HG03066 (cell line): ENCODE measurements at regions not wholly inside any gene's neighbourhood (a gene's known extent, or its start where the extent isn't known, plus 50 kb on each side); places are given as distances from the start of the nearest gene placed in this dataset.

ENCODE experiments used
- ATAC-seq: cut with Tn5 transposase; IDR thresholded peaks from one replicate; pipeline ENCODE4 v1.9.1; 2021; ENCODE audit warnings: low read depth; ENCODE audit not compliant: unreplicated experiment

DNA sequence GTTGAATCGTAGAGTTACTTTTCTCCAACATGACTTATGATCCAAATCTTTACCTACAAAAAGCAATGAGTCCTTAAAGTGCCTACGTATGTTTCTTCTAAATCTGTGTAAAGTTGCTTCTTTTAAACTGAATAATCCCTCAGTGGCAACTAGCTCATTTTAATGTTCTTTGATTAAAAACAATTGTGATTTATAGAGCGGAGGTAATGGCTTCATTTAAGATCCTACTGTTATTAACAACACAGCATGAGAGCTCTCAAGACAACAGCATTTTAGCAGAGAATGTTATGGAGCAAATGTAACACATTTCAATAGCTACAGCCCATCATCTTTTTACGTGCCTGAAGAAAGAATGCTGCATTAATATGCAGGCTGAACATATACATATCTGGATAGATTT is 55.3 kb upstream of the VGLL3 start:
- no peak for ATAC-seq

DNA sequence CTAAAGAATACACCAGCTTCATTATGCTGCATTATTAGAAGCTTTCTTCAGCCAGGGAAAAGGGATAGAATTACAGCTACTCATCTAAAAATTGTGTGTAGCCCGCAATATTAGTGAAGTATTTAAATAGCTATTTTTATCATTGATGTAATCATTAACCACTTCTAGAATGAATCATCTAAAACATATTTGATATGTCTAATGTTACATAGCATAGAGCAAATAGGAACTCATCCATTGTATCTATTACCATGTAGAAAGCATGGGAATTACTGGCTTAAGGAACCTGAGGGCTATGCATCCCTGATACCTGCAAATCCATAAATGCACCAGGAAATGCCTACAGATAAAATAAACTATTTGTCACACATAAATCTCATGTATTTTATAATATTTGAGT is 54.5 kb upstream of the VGLL3 start:
- no peak for ATAC-seq

DNA sequence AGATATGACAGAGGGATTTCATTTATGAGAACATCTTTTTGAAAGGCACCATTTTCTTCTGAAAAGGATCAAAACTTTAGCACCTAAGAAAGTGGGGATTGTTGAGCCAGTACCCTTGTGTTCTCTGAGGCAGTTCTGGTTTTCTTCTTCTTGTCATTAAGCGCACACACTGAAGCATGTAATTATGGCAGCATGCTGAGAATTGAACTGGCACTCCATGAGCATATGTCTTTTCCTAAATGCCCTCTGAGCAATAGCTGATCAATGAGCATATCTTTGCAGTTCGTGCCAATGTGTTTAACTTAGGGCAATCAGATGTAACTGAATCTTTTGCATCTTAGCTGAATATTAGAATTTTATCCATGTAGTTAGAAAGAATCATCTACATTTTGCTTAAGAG is 53.9 kb upstream of the VGLL3 start:
- ATAC-seq, result no peak

DNA sequence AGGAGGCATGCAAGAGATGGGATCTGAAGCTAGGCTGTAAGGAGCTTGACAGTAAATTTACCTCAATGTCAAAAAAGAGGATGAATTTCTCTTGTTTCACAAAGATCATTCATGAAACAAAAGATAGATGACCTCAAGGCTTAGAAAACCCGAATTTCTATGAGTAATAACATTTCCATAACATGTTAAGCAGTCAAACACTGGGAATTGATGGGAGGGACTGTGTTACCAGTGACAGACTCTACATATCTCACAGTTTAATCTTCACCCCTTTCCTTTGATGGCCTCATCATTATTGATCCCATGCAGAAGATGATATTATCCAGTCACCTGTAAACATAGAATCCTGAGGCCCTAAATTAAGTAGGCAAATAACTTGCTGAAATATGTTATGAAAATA is 53.5 kb upstream of the VGLL3 start:
- ATAC-seq, result no peak

DNA sequence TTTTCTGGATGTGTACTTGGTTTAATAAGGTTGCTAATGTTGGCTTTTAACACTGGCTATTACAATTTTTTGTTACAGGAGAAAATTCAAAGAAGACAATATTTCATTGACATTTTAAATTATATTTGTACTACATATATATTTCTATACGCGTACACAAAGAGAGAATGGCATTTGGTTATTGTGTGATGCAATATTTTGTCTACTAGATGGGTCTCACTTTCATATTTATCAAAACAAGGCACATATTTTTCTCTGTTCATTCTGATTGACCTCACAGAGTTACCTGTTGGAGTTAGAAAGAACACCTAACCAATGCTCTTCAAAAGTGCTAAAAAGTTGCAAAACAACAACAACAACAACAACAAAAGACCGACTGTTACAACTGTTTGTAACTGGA is 50.2 kb upstream of the VGLL3 start:
- ATAC-seq, result no peak
